Superior temporal gyrus (tissue), 1 donor: ENCODE measurements at regions not wholly inside any gene's neighbourhood (a gene's known extent, or its start where the extent isn't known, plus 50 kb on each side); places are given as distances from the start of the nearest gene placed in this dataset.
"Not testable (repeated sequence)": the region's sequence is repeated elsewhere in the genome, so short reads cannot be mapped to it uniquely, and the experiment has no call there.

ENCODE experiments used
- DNase-seq: peaks from one replicate; pipeline ENCODE4 v3.0.0-alpha.2; 2016; ENCODE audit errors: extremely low spot score

GRCh38 chr15:81901319-81901718 lies 144.5 kb downstream of the MEX3B start:
- no peak for DNase-seq

GRCh38 chr15:81899730-81900129 lies 146.1 kb downstream of the MEX3B start:
- DNase-seq: no peak

DNA sequence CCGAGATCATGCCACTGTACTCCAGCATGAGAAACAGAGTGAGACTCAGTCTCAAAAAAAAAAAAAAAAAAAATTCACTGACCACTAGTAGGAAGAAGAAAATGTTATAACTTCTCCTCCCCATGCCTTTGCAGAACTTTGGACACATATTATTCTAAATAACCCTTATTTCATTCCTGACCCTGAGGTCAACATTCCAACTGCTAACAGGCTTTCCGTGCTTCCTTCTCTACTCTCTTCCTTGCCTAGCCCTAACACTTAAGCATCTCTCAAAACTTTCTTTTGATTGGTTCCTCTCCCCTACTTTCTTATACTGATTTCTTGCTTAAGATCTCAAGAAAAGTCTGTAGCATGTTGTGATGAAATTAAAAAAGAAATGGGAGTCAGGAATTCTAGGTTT lies 146.8 kb downstream of the MEX3B start:
- DNase-seq: no peak

- DNase-seq: no peak
These were observed 148.7 kb downstream of the MEX3B start for GRCh38 chr15:81897057-81897677.

DNA sequence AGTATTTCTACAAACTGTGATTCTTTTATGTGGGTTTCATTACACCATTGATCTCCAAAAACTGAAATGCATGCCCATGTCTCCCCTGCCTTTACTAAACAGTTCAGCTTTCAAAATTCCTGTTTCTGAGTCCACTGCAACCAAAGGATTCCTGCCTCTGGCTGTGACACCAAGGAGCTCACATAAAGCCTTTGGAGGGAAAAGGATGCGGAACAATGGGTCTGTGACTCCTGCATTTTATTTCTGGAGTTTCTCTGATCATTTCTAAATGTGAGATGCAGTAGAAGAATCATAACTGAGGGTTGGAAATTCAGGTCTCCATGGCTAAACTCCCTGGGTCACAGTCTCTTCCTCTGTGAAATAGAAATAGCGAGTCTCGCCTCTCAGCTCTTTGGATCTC lies 149.5 kb downstream of the MEX3B start:
- DNase-seq: no peak

- DNase-seq: no peak
These were observed 150.1 kb downstream of the MEX3B start for GRCh38 chr15:81895723-81896122.

- DNase-seq: no peak
These were observed 151.8 kb downstream of the MEX3B start for GRCh38 chr15:81894061-81894460.

DNA sequence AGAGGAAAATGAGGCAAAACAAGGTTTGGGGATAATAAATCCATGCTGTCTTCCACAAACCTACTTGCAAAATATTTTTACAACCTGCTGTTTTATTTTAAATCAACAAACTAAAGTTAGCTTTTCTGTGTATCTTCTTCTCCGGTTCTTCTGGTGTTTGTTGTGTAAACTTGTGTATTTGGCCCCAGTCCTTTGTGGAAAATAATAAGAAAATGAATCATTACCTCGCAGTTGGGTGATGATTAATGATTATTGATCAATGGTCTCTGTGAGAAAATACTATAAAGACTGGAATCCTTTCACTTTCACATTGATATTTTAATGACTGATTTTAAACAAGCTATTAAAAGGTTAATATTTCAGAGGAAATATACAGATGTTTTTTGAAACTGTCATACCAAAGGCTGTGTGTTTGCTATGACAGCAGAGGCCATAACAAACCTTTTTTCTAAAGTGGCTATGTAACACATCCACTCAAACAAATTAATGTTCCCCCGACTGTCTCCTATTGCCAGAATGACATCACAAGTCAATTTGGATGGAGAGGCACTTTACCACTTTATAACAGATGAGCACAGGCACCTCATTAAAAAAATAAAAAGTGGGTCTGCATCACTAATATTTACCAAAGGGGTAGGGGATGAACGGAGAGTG lies 152.5 kb downstream of the MEX3B start:
- no peak for DNase-seq

DNA sequence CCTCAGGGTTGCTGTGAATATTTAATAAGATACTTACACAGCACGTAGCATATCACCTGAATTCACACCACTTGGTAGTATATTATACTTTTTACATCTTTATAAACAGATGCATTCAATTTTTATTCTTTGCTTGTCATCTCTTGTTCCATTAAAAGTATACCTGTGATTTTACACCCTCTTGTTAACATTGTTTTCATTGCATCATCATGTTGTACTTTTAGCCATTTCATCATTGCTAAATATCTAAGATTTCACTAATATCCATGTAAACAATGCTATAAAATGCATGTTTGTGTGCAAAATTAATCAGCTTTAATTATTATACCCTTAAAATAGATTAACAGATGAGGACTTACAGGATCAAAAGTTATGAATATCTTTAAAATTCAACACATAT lies 155.3 kb downstream of the MEX3B start:
- no peak for DNase-seq

GRCh38 chr15:81889485-81889881 lies 156.3 kb downstream of the MEX3B start:
- no peak for DNase-seq

- DNase-seq: no peak
These were observed 156.9 kb downstream of the MEX3B start for GRCh38 chr15:81888748-81889484.

- peak; percentile 29 for DNase-seq
These were observed 157.9 kb downstream of the MEX3B start for GRCh38 chr15:81887912-81888311.

GRCh38 chr15:81887188-81887587 lies 158.6 kb downstream of the MEX3B start:
- not testable (repeated sequence) for DNase-seq

- no peak for DNase-seq
These were observed 159.2 kb downstream of the MEX3B start for GRCh38 chr15:81886591-81886990.

DNA sequence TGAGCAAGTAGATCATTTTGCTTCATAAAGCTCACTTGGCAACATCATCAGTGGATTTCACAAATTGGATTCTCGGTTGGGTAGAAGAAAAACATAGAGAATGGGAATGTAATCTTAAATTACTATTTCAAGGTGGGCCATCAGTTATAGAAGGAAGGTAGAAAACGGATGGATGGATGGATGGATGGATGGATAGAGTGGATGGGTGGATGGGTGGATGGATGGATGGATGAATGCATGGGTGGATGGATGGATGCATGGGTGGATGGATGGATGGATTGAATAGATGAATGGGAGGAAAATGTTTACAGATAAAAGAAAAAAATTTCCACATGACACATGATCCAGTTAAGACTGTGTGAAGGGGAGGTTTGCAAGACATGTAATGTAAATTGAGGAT lies 159.7 kb downstream of the MEX3B start:
- no peak for DNase-seq

GRCh38 chr15:81885135-81885534 lies 160.7 kb downstream of the MEX3B start:
- no peak for DNase-seq

DNA sequence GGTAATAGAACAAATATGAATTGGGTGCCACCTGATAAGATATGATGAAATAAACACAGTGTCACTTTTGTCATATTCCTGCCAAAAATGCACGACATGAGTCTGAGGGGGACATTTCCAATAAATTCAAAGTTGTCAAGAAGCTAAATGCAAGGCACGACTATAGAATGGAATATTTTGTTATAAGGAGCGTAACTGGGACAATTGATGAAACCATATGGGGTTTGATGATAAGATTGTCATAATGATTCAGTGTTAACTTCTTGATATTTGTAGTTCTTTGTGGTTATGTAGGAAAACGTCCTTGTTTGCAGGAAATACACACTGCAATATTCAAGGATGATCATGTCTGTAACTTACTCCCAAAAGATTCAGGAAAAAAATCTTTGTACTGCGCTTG lies 163.3 kb downstream of the MEX3B start:
- DNase-seq: no peak

DNA sequence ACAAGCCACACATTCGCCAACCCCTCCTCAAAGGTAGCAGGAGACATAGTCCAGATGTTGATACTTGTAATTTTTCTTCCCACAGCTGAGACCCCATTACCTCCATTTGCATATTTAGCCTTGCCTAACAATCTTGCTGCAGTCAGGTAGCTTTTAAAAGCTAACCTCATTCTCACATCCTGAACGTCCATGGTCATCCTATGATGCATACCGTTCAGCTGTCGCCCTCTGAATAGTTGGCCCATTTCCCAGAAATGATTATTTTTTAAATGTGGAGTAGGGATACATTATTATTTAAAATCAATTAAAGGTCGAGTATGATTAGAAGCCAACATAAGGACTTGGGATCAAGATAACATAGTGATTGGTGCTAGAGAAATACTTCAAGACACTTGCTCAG lies 165.0 kb downstream of the MEX3B start:
- DNase-seq: no peak

GRCh38 chr15:81880314-81880713 lies 165.5 kb downstream of the MEX3B start:
- DNase-seq: no peak

DNA sequence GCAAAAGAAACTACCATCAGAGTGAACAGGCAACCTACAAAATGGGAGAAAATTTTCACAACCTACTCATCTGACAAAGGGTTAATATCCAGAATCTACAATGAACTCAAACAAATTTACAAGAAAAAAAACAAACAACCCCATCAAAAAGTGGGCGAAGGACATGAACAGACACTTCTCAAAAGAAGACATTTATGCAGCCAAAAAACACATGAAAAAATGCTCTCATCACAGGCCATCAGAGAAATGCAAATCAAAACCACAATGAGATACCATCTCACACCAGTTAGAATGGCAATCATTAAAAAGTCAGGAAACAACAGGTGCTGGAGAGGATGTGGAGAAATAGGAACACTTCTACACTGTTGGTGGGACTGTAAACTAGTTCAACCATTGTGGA lies 170.1 kb downstream of the MEX3B start:
- DNase-seq: not testable (repeated sequence)

- not testable (repeated sequence) for DNase-seq
These were observed 175.1 kb downstream of the MEX3B start for GRCh38 chr15:81870746-81871106.

GRCh38 chr15:81870062-81870745 lies 175.6 kb downstream of the MEX3B start:
- not testable (repeated sequence) for DNase-seq
